BLaER1 treated with 17β-estradiol and CSF1 and Interleukin-3, amounts not matched to agents 10 nM and 100 nM (cell line): ENCODE measurements at regions not wholly inside any gene's neighbourhood (a gene's known extent, or its start where the extent isn't known, plus 50 kb on each side); places are given as distances from the start of the nearest gene placed in this dataset.
"Not testable (repeated sequence)": the region's sequence is repeated elsewhere in the genome, so short reads cannot be mapped to it uniquely, and the experiment has no call there.

Source experiments
- H3K27ac ChIP-seq, 11 experiments: shearing (Covaris generic); formaldehyde crosslinking; 2 replicates each; pipeline ENCODE4 v1.8.1; 2022
- H3K27me3 ChIP-seq, 11 experiments: shearing (Covaris generic); formaldehyde crosslinking; 2 replicates each; pipeline ENCODE4 v1.8.1; 2022
- H3K36me3 ChIP-seq, 11 experiments: shearing (Covaris generic); formaldehyde crosslinking; 2 replicates each; pipeline ENCODE4 v1.8.1; 2022
- H3K4me1 ChIP-seq, 10 experiments: shearing (Covaris generic); formaldehyde crosslinking; 2 replicates each; pipeline ENCODE4 v1.8.1; 2022
- H3K4me2 ChIP-seq, 11 experiments: shearing (Covaris generic); formaldehyde crosslinking; 2 replicates each; pipeline ENCODE4 v1.8.1; 2022
- H3K4me3 ChIP-seq, 10 experiments: shearing (Covaris generic); formaldehyde crosslinking; 2 replicates each; pipeline ENCODE4 v1.8.1; 2022
- H3K9ac ChIP-seq, 11 experiments: shearing (Covaris generic); formaldehyde crosslinking; 2 replicates each; pipeline ENCODE4 v1.8.1; 2022
- H3K9me3 ChIP-seq, 11 experiments: shearing (Covaris generic); formaldehyde crosslinking; replicated peaks in 1 of 11; 2 replicates each; pipeline ENCODE4 v1.8.1; 2022
- H4K20me1 ChIP-seq, 11 experiments: shearing (Covaris generic); formaldehyde crosslinking; 2 replicates each; pipeline ENCODE4 v1.8.1; 2022
- Cebpa-rat ChIP-seq, 11 experiments: shearing (Covaris generic); IDR thresholded peaks; 2 replicates each; pipeline ENCODE4 v1.8.1; 2022

DNA sequence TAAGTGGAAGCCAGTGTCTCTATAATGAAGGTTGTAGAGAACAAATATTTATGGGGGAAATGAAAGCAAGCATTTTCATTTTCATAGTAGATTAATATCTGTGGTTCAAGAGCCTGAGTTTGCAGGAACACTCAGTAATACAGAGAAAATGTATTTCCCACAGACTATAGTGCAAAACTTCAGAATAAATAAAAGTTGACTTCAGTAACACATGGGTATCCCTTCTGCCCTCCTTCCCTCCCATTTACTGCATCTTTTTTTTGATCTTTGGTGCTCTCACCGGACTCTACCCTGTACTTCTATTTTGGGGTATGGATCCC, 75.3 kb upstream of the AMN1 start:
- TF ChIP-seq Cebpa-rat (IDR thresholded peaks at IDR 0.05): no peak
- Histone ChIP-seq H3K27me3 (no peaks in the 10 kb centered on the region), H3K36me3 (no peaks in the 10 kb centered on the region), H3K9ac (no peak overlapping the region), H3K4me3 (no peak overlapping the region), H3K27ac (no peak overlapping the region), H3K4me1 (peaks cover 0 to 15% (median 4%) of the 10 kb centered on the region in 10 experiments; a peak in 16 of 20 replicates), H3K4me2 (no peak overlapping the region), H4K20me1 (no peaks in the 10 kb centered on the region), H3K9me3 (peaks cover 0 to 10% (median 4%) of the 10 kb centered on the region in 11 experiments; a peak in 2 of 22 replicates)

DNA sequence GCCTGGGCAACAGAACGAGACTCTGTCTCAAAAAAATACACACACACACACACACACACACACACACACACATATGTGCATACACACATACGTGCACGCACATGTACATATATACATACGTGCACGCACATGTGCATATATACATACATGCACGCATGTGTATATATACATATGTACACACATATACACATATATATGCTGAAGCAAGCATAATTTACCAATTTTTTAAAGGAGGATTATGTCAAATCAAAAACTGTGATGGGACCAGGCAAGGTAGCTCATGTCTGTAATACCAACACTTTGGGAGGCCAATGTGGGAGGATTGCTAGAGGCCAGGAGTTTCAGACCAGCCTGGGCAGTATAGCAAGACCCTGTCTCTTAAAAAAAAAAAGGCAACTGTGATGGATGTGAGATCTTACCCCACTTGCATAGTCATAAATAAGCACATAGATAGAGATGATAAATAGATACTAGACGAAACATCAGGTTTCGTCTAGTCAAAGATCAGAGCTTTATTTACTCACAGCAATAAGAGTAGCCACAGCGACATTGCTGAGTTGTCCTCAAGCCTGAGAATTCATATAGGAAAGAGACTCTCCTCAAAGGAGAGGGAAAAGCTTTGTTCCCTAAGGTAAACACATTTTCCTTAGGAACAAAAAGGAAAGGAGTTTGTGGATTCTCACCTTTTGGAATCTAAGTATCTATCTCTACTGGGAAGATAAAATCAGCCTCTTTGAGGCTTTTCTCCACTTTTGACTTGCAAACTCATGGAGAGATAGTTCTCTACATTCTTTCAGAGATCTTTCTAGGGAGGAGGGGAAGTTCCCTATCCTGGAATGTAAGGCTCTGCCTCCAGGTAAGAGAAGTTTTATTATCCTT, 74.7 kb upstream of the AMN1 start:
- no peak overlapping the region for H3K27ac ChIP-seq
- no peaks in the 10 kb centered on the region for H4K20me1 ChIP-seq
- peaks cover 0 to 10% (median 4%) of the 10 kb centered on the region in 11 experiments; a peak in 3 of 22 replicates for H3K9me3 ChIP-seq
- peaks cover 0 to 12% (median 0%) of the 10 kb centered on the region in 10 experiments; a peak in 4 of 20 replicates for H3K4me1 ChIP-seq
- H3K36me3 ChIP-seq: no peaks in the 10 kb centered on the region
- no peak overlapping the region for H3K4me2 ChIP-seq
- no peaks in the 10 kb centered on the region for H3K27me3 ChIP-seq
- H3K4me3 ChIP-seq: no peak overlapping the region
- no peak for TF ChIP-seq Cebpa-rat (IDR thresholded peaks at IDR 0.05)
- H3K9ac ChIP-seq: no peak overlapping the region

DNA sequence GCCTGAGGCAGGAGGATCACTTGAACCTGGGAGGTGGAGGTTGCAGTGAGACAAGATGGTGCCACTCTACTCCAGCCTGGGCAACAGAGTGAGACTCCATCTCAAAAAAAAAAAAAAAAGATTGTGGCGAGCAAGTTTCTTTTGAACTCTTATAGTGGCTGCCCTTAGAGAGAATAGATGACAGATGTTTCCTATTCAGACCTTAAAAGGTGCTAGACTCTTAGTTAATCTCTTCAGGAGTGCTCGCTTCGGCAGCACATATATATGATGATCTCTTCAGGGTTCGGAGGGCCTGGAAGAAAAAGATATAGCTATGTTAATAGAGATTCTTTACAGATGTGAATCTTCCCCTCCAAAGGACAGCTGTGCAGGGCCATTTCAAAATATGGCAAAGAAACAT, 73.1 kb upstream of the AMN1 start:
- Histone ChIP-seq H3K9me3 (peaks cover 0 to 15% (median 8%) of the 10 kb centered on the region in 11 experiments; a peak in 7 of 22 replicates), H3K9ac (no peak overlapping the region)
- no peak for TF ChIP-seq Cebpa-rat (IDR thresholded peaks at IDR 0.05)

DNA sequence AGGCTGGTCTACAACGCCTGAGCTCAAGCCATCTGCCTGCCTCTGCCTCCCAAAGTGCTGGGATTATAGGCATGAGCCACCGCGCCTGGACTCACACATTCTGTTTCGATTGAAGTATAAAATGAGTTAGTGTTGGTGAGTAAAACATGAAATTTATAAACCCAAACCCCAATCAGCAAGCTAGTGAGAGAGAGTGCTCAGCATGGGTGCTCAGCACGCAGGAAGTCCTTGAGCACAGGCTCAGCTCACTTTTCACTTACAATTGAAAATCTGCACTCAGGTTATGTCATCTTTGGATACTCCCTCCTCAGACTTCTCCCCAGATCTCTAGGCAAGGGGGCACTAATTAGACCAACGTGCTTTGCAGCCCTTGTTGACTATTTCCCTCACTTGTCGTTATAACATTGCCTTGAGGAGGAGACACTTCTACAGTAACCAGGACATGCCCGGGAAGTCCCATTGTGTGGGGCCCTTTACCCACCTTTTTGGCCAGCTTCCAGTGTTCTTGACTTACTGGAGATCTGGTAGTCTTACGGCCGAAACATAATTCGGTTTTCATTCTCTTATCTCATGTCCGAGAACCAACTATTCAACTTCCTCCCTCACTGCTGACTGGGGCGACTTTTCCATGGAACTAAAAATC, 68.5 kb upstream of the AMN1 start:
- TF ChIP-seq Cebpa-rat (IDR thresholded peaks at IDR 0.05): no peak
- no peak overlapping the region for H3K4me2 ChIP-seq
- H4K20me1 ChIP-seq: no peaks in the 10 kb centered on the region
- H3K9me3 ChIP-seq: peaks cover 0 to 19% (median 9%) of the 10 kb centered on the region in 11 experiments; a peak in 14 of 22 replicates
- no peaks in the 10 kb centered on the region for H3K4me1 ChIP-seq
- H3K4me3 ChIP-seq: no peak overlapping the region
- H3K27me3 ChIP-seq: no peaks in the 10 kb centered on the region
- no peaks in the 10 kb centered on the region for H3K36me3 ChIP-seq
- H3K9ac ChIP-seq: no peak overlapping the region
- H3K27ac ChIP-seq: no peak overlapping the region

More for the DNA sequence above, 73.1 kb upstream of the AMN1 start:
- H3K4me3 ChIP-seq: no peak overlapping the region
- H4K20me1 ChIP-seq: no peaks in the 10 kb centered on the region
- peaks cover 0 to under 1% (median 0%) of the 10 kb centered on the region in 10 experiments; a peak in 1 of 20 replicates for H3K4me1 ChIP-seq
- no peak overlapping the region for H3K27ac ChIP-seq
- H3K4me2 ChIP-seq: no peak overlapping the region
- no peaks in the 10 kb centered on the region for H3K36me3 ChIP-seq
- no peaks in the 10 kb centered on the region for H3K27me3 ChIP-seq

DNA sequence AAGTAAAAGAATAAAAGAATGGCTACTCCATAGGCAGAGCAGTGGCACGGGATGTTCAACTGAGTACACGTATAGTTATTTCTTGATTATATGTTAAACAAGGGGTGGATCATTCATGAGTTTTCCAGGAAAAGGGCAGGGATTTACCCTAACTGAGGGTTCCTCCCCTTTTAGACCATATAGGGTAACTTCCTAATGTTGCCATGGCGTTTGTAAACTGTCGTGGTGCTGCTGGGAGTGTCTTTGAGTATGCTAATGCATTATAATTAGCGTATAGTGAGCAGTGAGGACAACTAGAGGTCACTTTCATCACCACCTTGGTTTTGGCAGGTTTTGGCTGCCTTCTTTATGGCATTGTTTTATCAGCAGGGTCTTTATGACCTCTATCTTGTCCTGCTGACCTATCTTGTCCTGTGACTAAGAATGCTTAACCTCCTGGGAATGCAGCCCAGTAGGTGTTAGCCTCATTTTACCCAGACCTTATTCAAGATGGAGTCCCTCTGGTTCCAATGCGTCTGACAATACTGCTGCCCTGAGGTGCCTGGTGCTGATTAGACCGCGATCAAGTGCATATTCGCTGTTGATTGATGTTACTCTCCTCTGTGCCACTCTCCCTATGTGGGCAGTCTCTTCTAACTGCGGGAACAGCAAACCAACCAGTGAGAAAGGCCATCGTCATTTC, 67.6 kb upstream of the AMN1 start:
- Histone ChIP-seq H3K27ac (no peak overlapping the region), H3K4me2 (no peak overlapping the region), H3K36me3 (no peaks in the 10 kb centered on the region), H3K27me3 (no peaks in the 10 kb centered on the region), H3K9me3 (peaks cover 0 to 26% (median 18%) of the 10 kb centered on the region in 11 experiments; a peak in 15 of 22 replicates), H3K4me3 (no peak overlapping the region), H3K4me1 (no peaks in the 10 kb centered on the region), H4K20me1 (no peaks in the 10 kb centered on the region), H3K9ac (no peak overlapping the region)
- no peak for TF ChIP-seq Cebpa-rat (IDR thresholded peaks at IDR 0.05)

DNA sequence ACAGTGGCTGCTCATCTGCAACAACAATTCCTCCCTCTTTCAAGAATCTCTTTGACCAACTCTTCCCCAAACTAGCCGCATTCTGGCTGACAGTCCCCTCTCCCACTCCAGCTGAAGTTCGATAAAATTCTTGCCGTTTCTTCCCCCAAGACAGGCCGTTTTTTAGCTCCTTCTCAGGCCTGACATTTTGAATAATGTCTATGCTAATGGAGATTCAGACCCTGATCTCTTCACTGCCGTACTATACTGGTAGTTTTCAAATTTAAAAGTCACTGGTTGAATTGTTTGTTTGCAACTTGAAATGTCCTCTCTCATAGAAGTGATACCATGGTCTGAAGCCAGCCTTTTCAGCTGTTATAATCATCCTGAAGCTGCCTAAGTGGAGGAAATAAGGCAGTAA, 65.9 kb upstream of the AMN1 start:
- H3K36me3 ChIP-seq: no peaks in the 10 kb centered on the region
- TF ChIP-seq Cebpa-rat (IDR thresholded peaks at IDR 0.05): no peak
- H4K20me1 ChIP-seq: no peaks in the 10 kb centered on the region
- H3K9me3 ChIP-seq: peaks cover 0 to 26% (median 18%) of the 10 kb centered on the region in 11 experiments; a peak in 15 of 22 replicates
- no peak overlapping the region for H3K9ac ChIP-seq
- H3K27me3 ChIP-seq: no peaks in the 10 kb centered on the region
- H3K4me2 ChIP-seq: no peak overlapping the region
- no peak overlapping the region for H3K4me3 ChIP-seq
- H3K4me1 ChIP-seq: no peaks in the 10 kb centered on the region
- H3K27ac ChIP-seq: no peak overlapping the region

DNA sequence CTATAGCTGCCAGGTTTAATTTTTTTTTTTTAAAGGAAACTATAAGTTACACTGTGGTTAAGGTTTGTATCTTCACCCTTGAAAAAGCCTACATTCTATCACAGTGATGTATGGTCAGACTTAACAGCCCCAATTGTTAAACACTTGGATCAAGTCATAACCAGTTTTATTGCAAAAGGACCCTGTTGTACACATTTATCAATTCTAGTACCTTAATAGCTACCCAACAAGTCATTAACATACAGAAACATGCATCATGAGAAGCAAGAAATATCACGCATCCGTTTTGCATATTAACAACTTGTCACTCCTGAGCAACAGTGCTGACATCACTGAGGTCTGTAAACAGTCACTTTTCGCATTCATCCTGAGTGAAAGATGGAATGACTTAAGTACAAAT, 62.4 kb upstream of the AMN1 start:
- H3K4me2 ChIP-seq, H3K4me1 ChIP-seq, H3K9ac ChIP-seq, H3K27ac ChIP-seq, H3K4me3 ChIP-seq, H3K36me3 ChIP-seq, H3K27me3 ChIP-seq, H4K20me1 ChIP-seq: not testable (repeated sequence)
- peaks cover 0 to 17% (median 11%) of the 10 kb centered on the region in 11 experiments; a peak in 14 of 22 replicates for H3K9me3 ChIP-seq

DNA sequence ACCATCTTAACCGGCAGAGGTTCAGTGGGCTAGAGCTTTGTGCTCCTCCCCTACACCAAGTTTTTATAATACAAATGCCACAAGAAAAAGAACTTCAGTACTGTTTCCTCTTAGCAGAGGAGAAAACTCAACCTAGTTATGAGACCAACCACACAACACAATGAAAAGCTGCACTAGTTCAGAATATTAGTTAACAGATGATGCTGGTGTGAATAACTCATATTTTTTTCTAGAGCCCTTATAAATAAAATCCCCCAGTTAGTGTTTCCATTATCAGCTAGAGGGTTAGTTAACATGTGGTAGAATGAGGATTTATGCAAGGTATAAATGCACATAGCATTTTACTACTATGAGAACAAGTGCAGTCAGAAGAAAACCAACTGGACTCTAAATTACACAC, 61.9 kb upstream of the AMN1 start:
- Histone ChIP-seq H3K4me1 (no peaks in the 10 kb centered on the region), H3K27me3 (no peaks in the 10 kb centered on the region)

DNA sequence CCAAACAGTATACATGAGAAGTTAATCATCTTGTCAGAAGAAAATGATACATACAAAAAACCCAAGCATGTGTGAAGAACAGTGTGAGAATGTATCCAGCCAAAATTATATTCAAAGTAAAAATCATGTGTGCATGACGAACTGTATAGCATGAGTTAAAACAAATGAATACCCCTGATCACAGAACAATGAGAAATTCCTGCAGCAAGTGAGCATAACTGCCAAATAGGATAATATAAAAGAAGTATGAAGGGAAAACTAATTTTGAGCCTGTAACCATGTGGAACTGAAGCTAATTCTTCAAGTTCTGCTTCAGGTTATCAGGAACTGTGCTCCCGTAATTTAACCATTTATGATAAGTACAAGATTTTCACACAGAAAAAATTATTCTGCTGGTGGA, 56.5 kb upstream of the AMN1 start:
- no peak overlapping the region for H3K4me3 ChIP-seq
- no peak overlapping the region for H3K9ac ChIP-seq
- H4K20me1 ChIP-seq: no peaks in the 10 kb centered on the region
- no peak overlapping the region for H3K27ac ChIP-seq
- no peak overlapping the region for H3K4me2 ChIP-seq
- TF ChIP-seq Cebpa-rat (IDR thresholded peaks at IDR 0.05): no peak
- no peaks in the 10 kb centered on the region for H3K36me3 ChIP-seq
- H3K27me3 ChIP-seq: no peaks in the 10 kb centered on the region
- H3K4me1 ChIP-seq: peaks cover 0 to 16% (median 0%) of the 10 kb centered on the region in 10 experiments; a peak in 4 of 20 replicates
- H3K9me3 ChIP-seq: peaks cover 0 to 27% (median 7%) of the 10 kb centered on the region in 11 experiments; a peak in 15 of 22 replicates

More for the DNA sequence above, 61.9 kb upstream of the AMN1 start:
- Histone ChIP-seq H3K4me2 (no peak overlapping the region), H3K4me3 (no peak overlapping the region), H3K27ac (no peak overlapping the region), H3K9me3 (peaks cover 0 to 21% (median 11%) of the 10 kb centered on the region in 11 experiments; a peak in 14 of 22 replicates), H3K9ac (no peak overlapping the region), H4K20me1 (no peaks in the 10 kb centered on the region), H3K36me3 (no peaks in the 10 kb centered on the region)
- no peak for TF ChIP-seq Cebpa-rat (IDR thresholded peaks at IDR 0.05)
